HT-29 (cell line): ENCODE measurements at regions not wholly inside any gene's neighbourhood (a gene's known extent, or its start where the extent isn't known, plus 50 kb on each side); places are given as distances from the start of the nearest gene placed in this dataset.
A peak's percentile ranks its signal among the peaks of the same experiment; 100 is the strongest.

Experiments used
- DNase-seq: peaks from one replicate; pipeline ENCODE4 v3.0.0-alpha.2; 2015; ENCODE audit warnings: low spot score

- no peak for DNase-seq
Observed at GRCh38 chr20:19807946-19808330, 49.9 kb downstream of the RIN2 start.

- no peak for DNase-seq
Observed at GRCh38 chr20:19808498-19808897, 50.4 kb downstream of the RIN2 start.

- DNase-seq, result no peak
Observed at GRCh38 chr20:19809505-19809904, 51.4 kb downstream of the RIN2 start.

GRCh38 chr20:19811231-19811630 is 53.2 kb downstream of the RIN2 start:
- DNase-seq, result no peak

GRCh38 chr20:19812056-19812455 is 54.0 kb downstream of the RIN2 start:
- DNase-seq, result no peak

- no peak for DNase-seq
Observed at GRCh38 chr20:19812696-19813095, 54.6 kb downstream of the RIN2 start.

- DNase-seq, result no peak
Observed at GRCh38 chr20:19813846-19814640, 56.0 kb downstream of the RIN2 start.

- DNase-seq, result peak; percentile 49
Observed at GRCh38 chr20:19815553-19815991, 57.5 kb downstream of the RIN2 start.

GRCh38 chr20:19816386-19816785 is 58.3 kb downstream of the RIN2 start:
- no peak for DNase-seq

- no peak for DNase-seq
Observed at GRCh38 chr20:19817017-19817416, 59.0 kb downstream of the RIN2 start.

GRCh38 chr20:19819149-19819548 is 61.1 kb downstream of the RIN2 start:
- DNase-seq, result no peak

GRCh38 chr20:19820555-19821211 is 62.6 kb downstream of the RIN2 start:
- DNase-seq, result no peak

GRCh38 chr20:19821606-19822005 is 63.5 kb downstream of the RIN2 start:
- DNase-seq, result no peak

GRCh38 chr20:19823216-19823615 is 65.2 kb downstream of the RIN2 start:
- DNase-seq, result no peak

GRCh38 chr20:19823971-19824370 is 65.9 kb downstream of the RIN2 start:
- DNase-seq, result no peak

- DNase-seq, result no peak
Observed at GRCh38 chr20:19824861-19825260, 66.8 kb downstream of the RIN2 start.

- no peak for DNase-seq
Observed at GRCh38 chr20:19826179-19826914, 68.3 kb downstream of the RIN2 start.

GRCh38 chr20:19827818-19828217 is 69.8 kb downstream of the RIN2 start:
- DNase-seq, result no peak

- peak; percentile 74 for DNase-seq
Observed at GRCh38 chr20:19828232-19828631, 70.2 kb downstream of the RIN2 start.

GRCh38 chr20:19830211-19830785 is 72.2 kb downstream of the RIN2 start:
- no peak for DNase-seq

GRCh38 chr20:19832875-19833274 is 74.8 kb downstream of the RIN2 start:
- DNase-seq, result no peak

GRCh38 chr20:19833395-19833794 is 75.3 kb downstream of the RIN2 start:
- no peak for DNase-seq
